ENCODE measurements at regions not wholly inside any gene's neighbourhood (a gene's known extent, or its start where the extent isn't known, plus 50 kb on each side); places are given as distances from the start of the nearest gene placed in this dataset.

DNA sequence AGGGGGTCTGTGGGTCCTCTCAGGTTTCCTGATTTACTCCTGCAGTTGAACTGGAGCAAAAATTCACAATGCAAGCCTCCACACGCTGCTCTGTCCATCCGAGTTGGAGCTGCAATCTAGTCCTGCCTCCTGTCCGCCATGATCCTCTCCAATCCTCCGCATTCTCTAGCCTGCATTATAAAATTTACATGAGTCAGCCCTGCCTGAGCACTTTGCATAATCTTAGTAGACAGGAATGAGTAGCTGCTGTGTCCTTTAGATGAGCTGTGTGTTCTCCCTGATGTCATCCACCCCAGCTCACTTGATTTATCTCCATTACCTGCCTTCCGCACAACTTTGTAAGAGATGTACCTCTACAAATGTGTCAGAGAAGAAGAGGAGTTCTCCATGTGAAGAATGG lies 355.6 kb downstream of the STK39 start:
- TF ChIP-seq CTCF (IDR thresholded peaks at IDR 0.05; ENCODE audit: low read depth, low read length, missing input control): no peak
- TF ChIP-seq FOXA1 (IDR thresholded peaks at IDR 0.05): no peak
- no peak for TF ChIP-seq JUND (IDR thresholded peaks at IDR 0.05)
- TF ChIP-seq, protein P1, sequence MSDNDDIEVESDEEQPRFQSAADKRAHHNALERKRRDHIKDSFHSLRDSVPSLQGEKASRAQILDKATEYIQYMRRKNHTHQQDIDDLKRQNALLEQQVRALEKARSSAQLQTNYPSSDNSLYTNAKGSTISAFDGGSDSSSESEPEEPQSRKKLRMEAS (IDR thresholded peaks at IDR 0.05): no peak
- TF ChIP-seq, protein P2, sequence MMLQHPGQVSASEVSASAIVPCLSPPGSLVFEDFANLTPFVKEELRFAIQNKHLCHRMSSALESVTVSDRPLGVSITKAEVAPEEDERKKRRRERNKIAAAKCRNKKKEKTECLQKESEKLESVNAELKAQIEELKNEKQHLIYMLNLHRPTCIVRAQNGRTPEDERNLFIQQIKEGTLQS (IDR thresholded peaks at IDR 0.05): no peak
